ENCODE measurements at regions not wholly inside any gene's neighbourhood (a gene's known extent, or its start where the extent isn't known, plus 50 kb on each side); places are given as distances from the start of the nearest gene placed in this dataset.

GRCh38 chr15:79230766-79231165 lies 51.8 kb upstream of the ANKRD34C start:
- DNase-seq (ENCODE audit: low spot score) = no peak

GRCh38 chr15:79222808-79223207 lies 59.7 kb upstream of the ANKRD34C start:
- no peak for DNase-seq (ENCODE audit: low spot score)

DNA sequence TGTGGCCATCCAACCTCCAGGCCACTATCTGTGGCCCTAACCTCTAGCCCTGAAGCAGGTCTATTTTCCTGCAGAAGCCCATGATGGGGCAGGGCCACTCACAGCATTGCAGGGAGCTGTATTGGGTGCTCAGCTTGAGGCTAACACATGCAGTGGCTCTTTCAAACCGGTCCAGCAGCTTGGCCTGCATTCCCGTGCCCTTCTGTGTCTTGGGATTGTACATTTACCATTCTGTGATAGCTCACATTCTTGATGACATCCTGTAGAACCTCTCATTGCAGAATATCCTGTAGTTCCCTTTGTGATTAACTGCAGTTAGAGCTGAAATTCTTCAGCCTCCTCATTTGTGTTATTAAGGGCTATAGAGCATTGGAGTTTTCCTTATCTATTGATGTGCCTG lies 60.8 kb upstream of the ANKRD34C start:
- no peak for DNase-seq (ENCODE audit: low spot score)

DNA sequence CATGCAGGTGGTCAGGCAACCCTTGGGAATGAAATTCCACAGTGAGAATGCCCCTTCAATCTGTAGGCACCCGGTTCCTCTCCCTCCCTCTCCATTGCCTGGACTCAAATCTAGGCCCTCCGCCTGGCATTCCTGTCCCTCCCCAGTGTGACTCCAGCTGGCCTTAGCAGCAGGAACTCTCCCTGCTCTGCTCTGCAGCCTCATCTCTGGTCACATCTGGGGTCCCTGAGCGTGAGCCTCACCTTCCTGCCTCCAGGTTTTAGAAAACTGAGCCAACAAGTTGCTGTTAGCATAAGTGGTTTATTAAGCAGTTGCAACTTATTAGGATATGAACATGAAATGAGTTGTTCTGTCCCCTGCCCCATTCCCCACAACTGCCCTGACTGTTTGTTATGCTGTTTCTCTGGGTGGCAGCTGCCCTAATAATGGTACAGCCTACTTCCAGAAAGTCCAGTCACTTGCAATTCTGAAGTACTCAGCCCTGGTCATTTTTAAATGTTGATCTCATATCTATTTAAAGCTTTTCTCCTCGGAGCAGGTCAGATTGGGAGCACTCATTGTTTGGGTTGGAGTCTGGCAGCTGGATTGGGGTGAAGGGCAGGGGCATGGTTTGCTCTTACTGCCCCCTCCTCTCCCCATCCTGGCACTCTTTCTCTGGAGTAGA lies 63.0 kb upstream of the ANKRD34C start:
- no peak for DNase-seq (ENCODE audit: low spot score)

DNA sequence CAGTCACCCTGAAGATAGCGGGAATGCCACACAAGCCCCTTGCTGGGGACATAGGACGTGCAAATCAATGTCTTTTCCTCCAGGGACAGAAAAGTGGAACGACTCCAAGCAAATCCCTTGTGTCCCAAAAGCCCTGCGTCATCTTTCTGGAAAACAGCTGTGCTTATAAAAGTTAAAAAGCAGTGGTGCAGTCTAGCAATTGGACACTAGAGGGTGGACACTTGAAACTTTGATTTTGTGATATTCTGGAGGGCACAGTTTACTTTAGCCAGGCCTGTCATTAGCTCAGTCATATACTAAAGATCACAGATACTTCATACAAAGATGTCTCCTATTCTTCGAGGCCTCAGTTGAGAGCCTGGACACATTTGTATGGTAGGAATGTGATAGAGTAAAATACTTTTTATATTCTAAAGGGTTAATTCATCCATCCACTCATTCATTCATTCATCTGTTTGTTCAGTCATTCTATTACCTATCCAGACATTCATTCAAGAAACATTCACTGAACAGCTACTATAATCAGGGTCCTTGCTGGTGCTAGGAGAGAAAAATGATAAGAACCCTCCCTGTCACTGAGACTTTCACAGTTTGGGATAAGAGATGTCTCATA lies 63.8 kb upstream of the ANKRD34C start:
- peak; percentile 16 for DNase-seq (ENCODE audit: low spot score)

- DNase-seq (ENCODE audit: low spot score) = no peak
These were observed 68.9 kb upstream of the ANKRD34C start for GRCh38 chr15:79213650-79214049.

DNA sequence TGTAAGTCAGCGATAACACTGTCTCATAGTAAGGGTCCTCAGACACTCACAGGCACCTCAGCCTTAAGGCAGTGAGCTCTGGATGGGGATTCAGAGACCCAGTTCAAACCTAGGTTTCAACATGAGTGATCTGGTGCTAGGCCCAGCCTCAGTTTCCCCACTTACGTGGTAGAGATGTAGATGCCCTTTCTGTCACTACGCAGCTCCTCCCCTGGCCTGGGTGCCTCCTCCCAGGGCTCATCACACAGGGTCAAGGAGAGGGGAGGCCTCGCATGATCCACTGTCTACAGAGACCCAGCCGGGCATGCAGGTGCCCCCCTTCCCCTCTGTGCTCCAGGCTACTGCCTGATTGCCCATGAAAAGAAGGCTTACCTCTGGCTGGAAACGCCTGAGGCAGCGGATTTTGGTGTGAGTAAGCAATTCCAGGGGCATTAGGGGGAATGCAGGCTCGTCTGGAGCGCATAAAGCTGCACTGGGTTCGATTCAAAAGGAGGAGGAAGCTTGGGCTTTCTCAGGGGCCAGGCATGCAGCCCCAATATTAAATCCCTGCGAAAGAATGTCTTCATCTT lies 69.8 kb upstream of the ANKRD34C start:
- no peak for DNase-seq (ENCODE audit: low spot score)

DNA sequence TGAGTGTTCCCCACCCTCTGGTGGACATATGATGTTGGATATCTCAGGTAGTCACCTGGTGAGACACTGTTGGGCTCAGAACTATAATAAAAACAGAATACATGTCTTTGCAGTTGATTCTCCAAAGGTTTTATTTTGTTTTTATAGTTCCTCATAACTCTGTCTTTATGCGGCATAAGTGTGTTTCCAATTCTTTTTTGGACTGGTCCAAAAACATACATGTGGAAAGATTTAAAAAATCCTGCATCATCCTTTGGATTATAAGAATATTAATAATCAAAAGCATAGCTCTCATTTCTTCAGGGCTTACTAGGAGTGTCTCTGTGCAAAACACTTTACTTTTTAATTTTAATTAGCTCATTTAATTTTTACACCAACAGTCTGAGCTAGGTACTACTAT lies 71.0 kb upstream of the ANKRD34C start:
- no peak for DNase-seq (ENCODE audit: low spot score)

GRCh38 chr15:79209690-79210089 lies 72.8 kb upstream of the ANKRD34C start:
- no peak for DNase-seq (ENCODE audit: low spot score)

DNA sequence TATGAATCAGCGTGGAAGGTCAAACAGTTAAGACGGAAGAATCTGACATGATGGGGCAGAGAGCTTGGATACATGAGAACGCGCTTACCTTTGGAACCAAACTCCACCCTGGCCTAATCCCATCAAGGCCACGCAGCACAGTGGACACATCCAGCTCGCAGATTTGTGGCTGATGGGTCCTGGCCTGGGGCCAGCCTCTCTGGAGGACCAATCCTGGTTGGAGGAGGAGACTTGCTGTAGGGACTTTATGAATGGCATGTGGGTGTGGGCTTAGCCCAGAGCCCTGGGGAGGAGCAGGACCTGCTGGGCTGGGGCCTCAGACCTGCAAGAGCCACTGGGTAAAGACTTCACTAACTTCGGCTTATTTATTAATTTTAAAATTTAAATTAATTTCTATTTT lies 73.4 kb upstream of the ANKRD34C start:
- DNase-seq (ENCODE audit: low spot score) = no peak

DNA sequence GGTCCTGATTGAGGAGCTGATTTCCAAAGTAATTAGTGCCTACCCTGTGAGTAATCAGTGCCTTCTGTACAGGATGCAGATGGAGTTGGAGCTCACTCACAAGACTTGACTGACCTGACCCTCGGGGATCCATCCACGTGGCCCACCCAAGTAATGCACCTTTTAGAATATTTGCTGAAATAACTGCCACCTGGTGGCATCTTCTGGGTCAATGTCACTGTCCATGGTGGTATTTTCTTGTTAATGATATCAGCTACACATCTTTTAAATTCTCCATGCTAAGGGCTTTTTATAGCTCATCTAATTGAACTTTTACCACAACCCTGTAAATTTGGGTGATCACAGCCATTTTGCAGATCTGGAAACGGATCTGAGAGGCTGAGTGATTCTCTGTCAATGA lies 74.3 kb upstream of the ANKRD34C start:
- DNase-seq (ENCODE audit: low spot score) = peak; percentile 30

- no peak for DNase-seq (ENCODE audit: low spot score)
These were observed 75.6 kb upstream of the ANKRD34C start for GRCh38 chr15:79206940-79207339.

GRCh38 chr15:79204886-79205675 lies 77.4 kb upstream of the ANKRD34C start:
- DNase-seq (ENCODE audit: low spot score) = no peak

DNA sequence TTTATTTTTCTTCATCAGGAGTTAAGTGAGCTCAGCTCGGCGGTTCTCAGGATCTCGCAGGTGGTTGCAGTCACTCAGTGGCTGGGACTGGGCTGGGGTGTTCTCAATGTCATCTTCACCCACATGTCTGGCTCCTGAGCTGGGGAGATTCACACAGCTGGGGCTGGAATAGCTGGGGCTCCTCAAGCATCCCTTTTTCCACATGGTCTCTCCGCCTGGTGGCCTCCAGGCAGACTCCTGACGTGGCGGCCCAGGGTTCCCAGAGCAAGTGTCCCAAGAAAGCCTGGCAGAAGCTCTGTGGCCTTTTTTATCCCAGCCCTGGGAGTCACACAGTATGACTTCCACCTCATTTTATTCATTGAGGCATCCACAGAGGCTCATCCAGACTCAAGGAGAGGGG lies 84.1 kb upstream of the ANKRD34C start:
- DNase-seq (ENCODE audit: low spot score) = no peak

- DNase-seq (ENCODE audit: low spot score) = no peak
These were observed 85.2 kb upstream of the ANKRD34C start for GRCh38 chr15:79197285-79197684.

DNA sequence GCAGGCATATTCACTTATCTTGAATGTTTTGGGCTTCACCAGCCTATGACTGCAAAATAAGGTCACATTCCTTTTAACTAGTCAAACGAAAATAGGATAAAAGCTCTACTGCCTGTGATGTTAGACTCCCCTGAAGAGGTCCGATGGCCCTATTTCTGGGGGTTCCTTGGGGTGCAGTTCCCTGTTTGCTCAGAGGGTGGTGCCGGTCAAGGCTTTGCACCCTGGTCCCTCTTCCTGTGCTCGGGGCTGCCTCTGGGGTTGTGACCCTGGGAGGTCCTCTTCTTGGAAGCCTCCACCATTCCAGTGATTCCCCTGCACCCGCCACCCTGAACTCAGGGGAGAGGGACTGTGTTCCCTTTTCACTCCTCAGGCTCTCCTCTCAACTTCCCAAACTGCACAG lies 86.7 kb upstream of the ANKRD34C start:
- no peak for DNase-seq (ENCODE audit: low spot score)

- no peak for DNase-seq (ENCODE audit: low spot score)
These were observed 87.3 kb upstream of the ANKRD34C start for GRCh38 chr15:79195239-79195638.

DNA sequence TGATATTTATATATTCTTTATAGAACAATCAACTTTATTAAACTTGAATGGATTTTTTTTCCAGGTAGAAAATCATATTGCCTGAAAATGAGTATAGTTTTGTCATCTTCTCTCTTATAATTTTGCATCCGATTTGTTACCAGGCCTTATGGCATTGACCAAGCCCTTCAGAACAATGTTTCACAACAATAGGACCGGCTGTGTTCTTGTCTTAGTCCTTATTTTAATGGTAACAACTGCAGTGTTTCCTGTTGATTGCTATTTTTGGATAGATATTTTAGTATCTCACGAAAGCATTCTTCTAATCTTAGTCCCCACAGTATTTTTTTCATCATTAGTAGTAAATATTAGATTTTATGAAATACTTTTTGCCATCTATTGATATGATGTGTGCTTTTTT lies 88.1 kb upstream of the ANKRD34C start:
- DNase-seq (ENCODE audit: low spot score) = no peak

DNA sequence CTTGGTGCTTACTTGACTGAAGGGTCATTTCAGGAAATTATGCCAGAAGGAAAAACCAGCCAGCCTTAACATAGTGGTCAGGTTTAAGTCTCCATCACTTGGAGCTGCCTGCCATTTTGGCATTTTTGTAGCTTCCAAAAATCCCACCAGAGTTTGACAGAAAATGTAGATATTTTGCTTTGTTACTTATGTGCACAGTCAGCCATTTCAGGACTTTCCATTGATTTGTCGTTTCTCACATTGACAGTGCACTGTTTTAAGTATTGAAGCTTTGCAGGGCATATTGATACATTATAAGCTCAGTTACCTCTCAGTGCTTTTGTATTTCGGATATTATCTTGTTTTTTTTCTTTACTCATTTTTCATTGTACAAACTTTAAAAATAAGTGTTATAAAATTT lies 89.0 kb upstream of the ANKRD34C start:
- no peak for DNase-seq (ENCODE audit: low spot score)

DNA sequence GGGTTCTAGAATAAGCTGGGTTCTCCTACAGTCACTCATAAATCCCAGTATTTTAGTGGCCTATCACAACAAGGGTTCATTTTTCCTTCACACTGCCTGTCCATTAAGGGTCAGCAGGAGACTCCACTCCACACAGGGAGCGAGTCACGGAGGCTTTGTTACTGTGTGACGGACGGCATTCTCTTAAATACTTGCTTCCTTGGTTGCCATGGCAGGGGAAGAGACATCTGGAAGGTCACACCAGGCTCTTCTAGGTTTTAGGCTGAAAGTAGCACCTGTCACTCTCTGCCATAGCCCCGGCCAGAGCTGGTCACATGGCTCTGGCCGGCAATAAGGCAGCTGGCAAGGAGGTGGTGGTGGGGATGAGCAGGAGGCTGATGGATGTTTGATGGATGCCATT lies 89.4 kb upstream of the ANKRD34C start:
- DNase-seq (ENCODE audit: low spot score) = no peak

- DNase-seq (ENCODE audit: low spot score) = no peak
These were observed 90.0 kb upstream of the ANKRD34C start for GRCh38 chr15:79192462-79193036.

- no peak for DNase-seq (ENCODE audit: low spot score)
These were observed 92.4 kb upstream of the ANKRD34C start for GRCh38 chr15:79190093-79190492.

GRCh38 chr15:79186616-79187015 lies 95.9 kb upstream of the ANKRD34C start:
- DNase-seq (ENCODE audit: low spot score) = no peak

Data from NAMALWA (cell line).